ENCODE measurements at regions not wholly inside any gene's neighbourhood (a gene's known extent, or its start where the extent isn't known, plus 50 kb on each side); places are given as distances from the start of the nearest gene placed in this dataset.

GRCh38 chr14:48954446-48954845 is 631.7 kb downstream of the RPS29 start:
- Histone ChIP-seq H3K4me3 (replicated peaks in 1 of 2; ENCODE audit: low read depth in 1 of 2, low read length in 2 of 2) (no peak overlapping the region), H3K9me2 (ENCODE audit: insufficient read depth) (no peaks in the 10 kb centered on the region), H3K4me2 (ENCODE audit: low read length) (no peak overlapping the region), H3K27ac (ENCODE audit: low read depth, low read length) (no peak overlapping the region), H3K9ac (ENCODE audit: low read length) (no peak overlapping the region), H3K4me1 (ENCODE audit: control insufficient read depth in 1 of 2, insufficient read depth in 2 of 2, low read length in 2 of 2) (no peaks in the 10 kb centered on the region), H2AFZ (ENCODE audit: low read depth, low read length, poor library complexity, severe bottlenecking) (no peak overlapping the region), H3K9me3 (ENCODE audit: control insufficient read depth in 1 of 2, insufficient read depth in 1 of 2, low read depth in 1 of 2, low read length in 2 of 2) (no peaks in the 10 kb centered on the region), H3K36me3 (ENCODE audit: control insufficient read depth in 1 of 2, insufficient read depth in 2 of 2, low read length in 2 of 2) (no peaks in the 10 kb centered on the region), H3K27me3 (ENCODE audit: insufficient read depth, low read length) (no peaks in the 10 kb centered on the region), H3K79me2 (ENCODE audit: insufficient read depth, low read length) (no peaks in the 10 kb centered on the region), H4K20me1 (ENCODE audit: insufficient read depth) (no peaks in the 10 kb centered on the region)
- TF ChIP-seq REST (IDR thresholded peaks at IDR 0.05; ENCODE audit: low read depth) (no peak), ATF3 (IDR thresholded peaks at IDR 0.05) (no peak), CEBPB (IDR thresholded peaks at IDR 0.05; ENCODE audit: low read depth) (no peak), ELF1 (IDR thresholded peaks at IDR 0.05; ENCODE audit: borderline replicate concordance, low read depth) (no peak), SP1 (IDR thresholded peaks at IDR 0.05; ENCODE audit: low read depth) (no peak), EZH2phosphoT487 (IDR thresholded peaks at IDR 0.05; ENCODE audit: borderline replicate concordance) (no peak), JUND (IDR thresholded peaks at IDR 0.05) (no peak), FOSL1 (IDR thresholded peaks at IDR 0.05; ENCODE audit: low read depth) (no peak), EGR1 (IDR thresholded peaks at IDR 0.05; ENCODE audit: low read depth) (no peak), ZBTB33 (IDR thresholded peaks at IDR 0.05; ENCODE audit: extremely low read depth, insufficient replicate concordance, low read length) (no peak), ZNF274 (IDR thresholded peaks at IDR 0.05; ENCODE audit: low read depth, low read length) (no peak), YY1 (IDR thresholded peaks at IDR 0.05; ENCODE audit: extremely low read depth, insufficient replicate concordance, low read depth, low read length) (no peak), TCF7L2 (IDR thresholded peaks at IDR 0.05; ENCODE audit: borderline replicate concordance, extremely low read depth, insufficient read depth, insufficient read length) (no peak), SRF (IDR thresholded peaks at IDR 0.05; ENCODE audit: low read depth) (no peak), RAD21 (IDR thresholded peaks at IDR 0.05; ENCODE audit: low read depth) (no peak)
- CTCF ChIA-PET: no interaction called here
- ATAC-seq: no peak
- BruUV-seq (replicated peaks): no TSS peak
- intact Hi-C loops (cut with micrococcal nuclease): no loop called here
- POLR2A ChIA-PET: no interaction called here
- RAD21 ChIA-PET (ENCODE audit: low non-redundant PET in 1 of 2, low total read pairs in 2 of 2, uncharacterized antibody in 2 of 2, unreplicated experiment in 2 of 2): no interaction called here
- no peak for DNase-seq (ENCODE audit: low read depth, low spot score)
